Suppressor macrophage treated with lipopolysaccharide for 4 hours (primary cell): ENCODE measurements at regions not wholly inside any gene's neighbourhood (a gene's known extent, or its start where the extent isn't known, plus 50 kb on each side); places are given as distances from the start of the nearest gene placed in this dataset.
"Not testable (repeated sequence)": the region's sequence is repeated elsewhere in the genome, so short reads cannot be mapped to it uniquely, and the experiment has no call there.

Experiments used
- DNase-seq: peaks from one replicate; pipeline ENCODE4 v3.0.0-alpha.2; 2020

- DNase-seq: not testable (repeated sequence)
These were observed 2277.3 kb upstream of the ACO1 start for GRCh38 chr9:30107134-30107533.

- DNase-seq: no peak
These were observed 2267.7 kb upstream of the ACO1 start for GRCh38 chr9:30116673-30117217.

- DNase-seq: no peak
These were observed 2263.8 kb upstream of the ACO1 start for GRCh38 chr9:30120666-30121065.

- DNase-seq: no peak
These were observed 2262.8 kb upstream of the ACO1 start for GRCh38 chr9:30121611-30122010.

GRCh38 chr9:30125881-30126280, 2258.6 kb upstream of the ACO1 start:
- DNase-seq: no peak

GRCh38 chr9:30127371-30127770, 2257.1 kb upstream of the ACO1 start:
- DNase-seq: no peak

- DNase-seq: no peak
These were observed 2244.0 kb upstream of the ACO1 start for GRCh38 chr9:30140407-30140806.

- no peak for DNase-seq
These were observed 2223.9 kb upstream of the ACO1 start for GRCh38 chr9:30160570-30160969.

GRCh38 chr9:30172206-30172605, 2212.2 kb upstream of the ACO1 start:
- DNase-seq: no peak

- DNase-seq: no peak
These were observed 2205.8 kb upstream of the ACO1 start for GRCh38 chr9:30178610-30179009.

GRCh38 chr9:30193421-30193820, 2191.0 kb upstream of the ACO1 start:
- DNase-seq: no peak

- no peak for DNase-seq
These were observed 2187.5 kb upstream of the ACO1 start for GRCh38 chr9:30196941-30197340.

- no peak for DNase-seq
These were observed 2187.0 kb upstream of the ACO1 start for GRCh38 chr9:30197453-30197852.

GRCh38 chr9:30197954-30198353, 2186.5 kb upstream of the ACO1 start:
- no peak for DNase-seq

GRCh38 chr9:30198463-30199309, 2185.8 kb upstream of the ACO1 start:
- DNase-seq: no peak

- DNase-seq: no peak
These were observed 2183.4 kb upstream of the ACO1 start for GRCh38 chr9:30201024-30201423.

GRCh38 chr9:30235068-30235467, 2149.4 kb upstream of the ACO1 start:
- no peak for DNase-seq

GRCh38 chr9:30235564-30235963, 2148.9 kb upstream of the ACO1 start:
- no peak for DNase-seq

GRCh38 chr9:30239878-30240277, 2144.6 kb upstream of the ACO1 start:
- DNase-seq: no peak

GRCh38 chr9:30243467-30243866, 2141.0 kb upstream of the ACO1 start:
- no peak for DNase-seq

GRCh38 chr9:30244877-30245276, 2139.6 kb upstream of the ACO1 start:
- peak; percentile 30 for DNase-seq

GRCh38 chr9:30250872-30251271, 2133.6 kb upstream of the ACO1 start:
- DNase-seq: no peak

GRCh38 chr9:30258094-30258493, 2126.3 kb upstream of the ACO1 start:
- no peak for DNase-seq

- DNase-seq: peak; percentile 52
These were observed 2104.1 kb upstream of the ACO1 start for GRCh38 chr9:30280229-30280900.
